GM21381 (cell line): ENCODE measurements at regions not wholly inside any gene's neighbourhood (a gene's known extent, or its start where the extent isn't known, plus 50 kb on each side); places are given as distances from the start of the nearest gene placed in this dataset.

Source experiments
- ATAC-seq: cut with Tn5 transposase; IDR thresholded peaks from one replicate; pipeline ENCODE4 v1.9.1; 2021; ENCODE audit warnings: mild to moderate bottlenecking, moderate library complexity; ENCODE audit not compliant: unreplicated experiment

DNA sequence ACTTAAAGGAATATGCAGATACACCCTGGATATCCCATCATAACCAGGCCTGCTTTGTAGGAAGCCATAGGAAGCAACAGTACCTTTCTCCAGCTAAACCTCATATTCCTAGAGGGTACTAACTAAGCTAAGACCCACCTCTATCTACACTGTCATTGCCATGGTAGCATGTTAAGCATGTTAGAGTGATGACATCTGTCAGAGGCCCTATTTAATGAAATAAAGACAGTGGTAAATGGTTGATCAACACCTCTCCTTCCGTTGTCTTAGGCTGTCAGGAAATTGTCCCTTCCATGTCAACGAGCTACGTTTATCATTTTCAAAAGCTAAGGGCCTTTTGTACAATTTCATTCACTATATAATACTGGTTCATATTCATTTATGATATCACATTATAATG, 251.1 kb upstream of the PSMD7 start:
- ATAC-seq: no peak

DNA sequence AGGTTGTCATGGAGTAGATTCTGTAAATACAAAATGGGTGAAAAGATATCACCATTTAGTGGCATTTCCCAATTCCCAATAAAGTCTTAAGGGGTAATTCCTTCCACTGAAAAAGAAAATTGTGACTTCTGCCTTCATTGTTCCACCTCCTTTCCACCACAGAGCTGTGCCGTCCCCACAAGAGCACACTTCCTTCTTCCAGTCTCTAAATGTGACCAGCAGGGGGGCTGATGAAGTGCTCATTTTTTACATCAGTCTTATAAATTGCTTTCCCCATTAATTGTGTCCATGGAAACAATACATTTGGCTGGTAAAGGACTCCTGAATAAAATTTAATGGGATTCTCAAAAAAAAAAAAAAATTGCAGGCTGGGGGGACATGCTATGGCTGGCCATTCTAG, 260.8 kb upstream of the PSMD7 start:
- no peak for ATAC-seq

DNA sequence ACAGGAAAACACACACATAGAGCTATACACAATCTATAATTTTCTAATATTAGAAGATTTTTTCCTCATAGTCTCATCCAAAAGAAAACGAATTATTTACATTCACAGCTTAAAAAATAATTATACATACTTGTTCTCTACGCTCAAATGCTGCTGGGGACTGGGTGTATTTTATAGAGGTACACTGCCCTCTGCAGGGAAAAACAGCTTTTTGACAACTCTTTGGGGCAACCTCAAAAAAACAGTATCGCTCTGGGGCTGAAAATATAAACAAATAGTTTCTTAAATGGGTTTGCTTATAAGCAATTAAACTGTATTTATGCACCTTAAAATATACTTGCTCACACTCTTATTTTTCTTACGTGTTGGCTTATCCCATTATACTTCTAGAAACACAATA, 261.8 kb upstream of the PSMD7 start:
- no peak for ATAC-seq

DNA sequence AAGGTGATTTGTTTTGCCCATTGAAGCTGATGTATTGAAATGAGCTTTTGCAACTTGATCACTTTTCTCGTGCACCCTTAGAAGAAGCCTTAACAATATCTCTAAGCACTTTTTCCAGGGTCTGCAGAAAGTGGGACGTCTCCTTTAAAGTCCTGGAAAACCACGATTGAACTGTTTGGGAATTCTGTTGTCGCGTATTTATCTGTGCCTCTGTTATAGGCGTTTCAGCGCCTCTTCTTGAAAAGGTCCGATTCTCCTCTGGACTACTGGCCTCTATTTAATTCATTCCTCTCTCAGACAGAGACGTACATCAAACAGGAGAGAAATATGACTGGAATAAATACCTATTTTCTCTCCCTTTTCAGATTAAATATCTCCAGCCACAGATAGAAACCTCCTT, 262.4 kb upstream of the PSMD7 start:
- no peak for ATAC-seq

DNA sequence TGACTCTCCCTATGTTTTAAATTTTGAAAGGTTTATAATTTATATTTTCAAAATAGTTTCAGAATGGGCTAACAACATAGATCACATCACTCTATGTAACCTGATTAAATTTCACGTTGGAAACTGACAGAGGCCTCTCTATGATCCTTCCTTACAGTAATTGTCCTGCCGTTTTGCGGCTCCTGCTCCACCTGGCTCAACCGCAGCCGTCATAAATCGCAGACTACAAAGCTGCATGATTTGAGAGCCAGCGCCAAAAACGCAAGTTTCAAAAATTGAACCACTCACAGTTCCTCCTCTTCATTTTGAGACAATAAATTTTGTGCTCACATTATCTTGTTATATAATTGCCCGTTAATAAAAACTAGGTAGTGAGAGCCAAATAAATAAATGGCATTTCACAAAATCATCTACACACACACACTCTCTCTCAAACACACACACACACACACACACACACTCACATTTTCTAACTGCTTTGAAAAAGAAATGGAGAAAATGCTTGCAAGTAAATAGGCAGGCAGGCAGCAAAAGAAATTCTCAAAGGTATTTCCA, 263.1 kb upstream of the PSMD7 start:
- no peak for ATAC-seq

DNA sequence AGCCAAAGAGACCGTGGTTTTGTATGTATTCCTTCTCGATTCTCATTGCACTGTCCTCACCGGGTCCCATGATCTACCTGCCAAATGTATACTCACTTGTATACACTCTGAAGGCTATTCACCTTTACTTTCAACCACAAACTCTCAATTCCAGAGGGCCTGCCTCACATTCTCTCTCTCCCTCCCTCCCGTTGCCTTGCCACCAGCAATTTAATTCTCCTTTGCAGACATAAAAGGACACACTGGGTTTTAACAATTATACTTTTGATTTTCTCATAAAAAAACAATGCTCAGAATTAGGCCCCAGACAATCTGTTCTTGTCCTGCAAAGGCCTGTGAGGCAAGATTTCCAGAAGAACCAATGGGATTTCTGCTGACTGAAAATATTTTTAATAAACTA, 265.1 kb upstream of the PSMD7 start:
- no peak for ATAC-seq

DNA sequence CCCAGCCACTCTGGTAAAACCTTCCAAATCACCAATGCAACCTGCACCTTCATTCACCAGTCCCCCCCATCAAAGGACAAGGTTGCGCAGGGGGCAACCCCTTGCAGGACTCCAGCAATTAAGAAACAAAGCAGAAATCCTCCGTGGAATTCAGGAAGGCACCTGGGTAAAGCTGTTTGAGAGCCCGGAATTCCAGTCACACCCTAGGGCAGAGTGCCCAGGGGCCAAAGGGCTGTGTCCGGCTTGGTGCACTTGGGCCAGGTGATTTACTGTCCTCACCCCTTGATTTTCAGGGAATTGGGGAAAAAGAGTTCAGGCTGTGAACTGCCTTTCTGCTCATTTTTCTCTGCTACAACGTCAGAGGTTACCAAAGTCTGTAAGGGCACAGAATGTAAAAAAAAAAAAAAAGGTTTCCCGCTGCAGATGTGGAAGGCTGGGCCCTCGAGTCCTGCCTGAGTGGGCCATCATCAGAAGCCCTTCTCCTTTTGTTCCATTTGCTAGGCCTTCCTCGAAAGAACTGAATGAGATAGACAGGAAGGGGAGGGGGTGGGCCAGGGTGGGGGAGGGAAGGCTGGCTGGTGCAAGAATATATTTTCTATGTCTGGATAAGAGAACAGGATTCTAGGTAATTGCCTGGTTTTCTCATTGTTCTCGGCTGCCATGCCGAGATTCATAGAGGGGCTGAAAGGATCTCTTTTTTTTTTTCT, 266.5 kb upstream of the PSMD7 start:
- no peak for ATAC-seq

DNA sequence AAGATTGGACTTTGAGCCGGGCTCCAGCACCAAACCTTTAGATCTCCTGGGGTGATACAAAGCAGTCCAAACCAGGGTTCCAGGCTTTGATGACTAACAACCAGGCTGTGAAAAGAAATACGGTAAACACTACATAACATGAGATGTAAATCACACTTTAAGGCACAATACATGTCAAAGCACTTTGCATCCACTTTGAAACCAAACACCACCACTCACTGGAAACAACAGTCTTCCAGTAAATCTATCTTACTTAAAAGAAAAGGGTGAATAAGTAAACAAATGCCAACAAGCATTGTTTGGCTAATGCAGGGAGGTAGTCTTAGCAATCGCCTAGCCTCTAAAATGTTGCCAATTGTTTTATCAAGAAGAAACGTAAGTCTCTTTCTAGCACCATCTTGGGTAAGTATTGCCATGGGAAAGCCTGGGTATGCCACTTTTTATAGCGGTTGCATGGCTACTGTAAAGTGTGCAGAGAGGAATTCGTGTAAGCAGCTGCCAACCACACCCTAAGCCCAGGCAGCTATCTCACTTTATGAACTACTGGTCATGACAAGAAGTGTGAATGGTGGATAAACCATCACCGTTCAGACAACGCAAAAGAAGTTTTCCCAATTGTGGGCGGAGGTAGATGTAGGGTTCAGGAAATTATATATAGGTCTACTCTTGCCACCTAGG, 267.4 kb upstream of the PSMD7 start:
- ATAC-seq: no peak

DNA sequence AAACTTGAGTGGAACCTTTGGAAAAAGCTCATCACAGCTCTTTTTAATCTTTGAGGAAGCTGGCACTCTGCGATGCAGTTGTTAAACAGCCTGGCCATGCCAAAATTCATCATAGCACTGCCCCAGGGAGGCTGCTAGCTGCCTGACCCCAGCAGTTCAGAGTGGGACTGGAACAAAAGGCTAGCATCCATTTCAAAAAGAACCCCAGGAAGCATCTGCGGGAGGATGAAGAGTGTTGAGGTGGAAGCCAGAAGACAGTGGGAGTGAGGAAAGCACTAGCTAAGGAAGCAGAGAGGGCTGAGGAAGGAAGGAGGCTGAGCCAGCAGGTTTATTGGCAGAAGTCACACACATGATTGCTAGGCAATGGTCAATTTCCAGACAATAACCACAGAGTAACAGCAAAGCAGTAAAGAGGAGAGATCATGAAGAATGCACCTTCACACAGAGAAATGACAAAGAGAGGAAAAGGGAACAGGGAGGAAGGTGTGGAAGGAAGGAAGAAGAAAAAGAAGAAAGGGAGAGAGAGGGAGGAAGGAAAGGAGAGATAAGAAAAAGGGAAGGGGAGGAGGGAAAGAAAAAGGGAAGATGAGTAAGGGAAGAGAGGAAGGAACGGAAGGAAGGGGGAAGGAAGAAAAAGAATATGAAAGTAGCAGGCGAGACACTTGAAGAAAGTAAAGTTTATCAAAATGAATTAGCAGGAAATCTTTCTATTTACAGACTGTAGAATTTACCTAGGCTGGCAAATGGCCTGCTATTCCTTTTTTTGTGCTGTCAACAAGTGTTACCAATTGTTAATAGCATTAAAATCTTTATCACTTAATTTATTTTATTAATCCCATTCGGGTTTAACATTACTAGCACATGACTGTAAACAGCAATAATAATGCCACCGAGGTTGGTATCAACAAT, 270.0 kb upstream of the PSMD7 start:
- ATAC-seq: no peak

DNA sequence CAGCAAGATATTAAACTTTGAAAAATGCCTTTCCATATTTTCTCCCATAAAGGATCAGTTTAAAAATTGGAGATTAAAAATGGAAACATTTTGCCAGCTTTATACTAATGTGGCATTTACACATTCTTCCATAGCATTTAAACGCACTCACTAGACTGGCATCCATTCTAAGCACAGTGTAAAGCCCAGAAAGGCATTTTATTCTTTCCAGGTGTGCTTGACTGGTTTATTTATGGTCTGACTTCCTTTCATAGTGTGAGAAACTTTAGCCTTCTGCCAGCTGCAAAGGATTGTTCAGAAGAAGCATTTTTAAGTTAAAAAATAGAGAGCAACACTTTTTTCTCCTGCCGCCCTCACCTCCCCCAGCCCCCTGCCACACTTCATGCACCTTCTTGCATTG, 271.7 kb upstream of the PSMD7 start:
- no peak for ATAC-seq

DNA sequence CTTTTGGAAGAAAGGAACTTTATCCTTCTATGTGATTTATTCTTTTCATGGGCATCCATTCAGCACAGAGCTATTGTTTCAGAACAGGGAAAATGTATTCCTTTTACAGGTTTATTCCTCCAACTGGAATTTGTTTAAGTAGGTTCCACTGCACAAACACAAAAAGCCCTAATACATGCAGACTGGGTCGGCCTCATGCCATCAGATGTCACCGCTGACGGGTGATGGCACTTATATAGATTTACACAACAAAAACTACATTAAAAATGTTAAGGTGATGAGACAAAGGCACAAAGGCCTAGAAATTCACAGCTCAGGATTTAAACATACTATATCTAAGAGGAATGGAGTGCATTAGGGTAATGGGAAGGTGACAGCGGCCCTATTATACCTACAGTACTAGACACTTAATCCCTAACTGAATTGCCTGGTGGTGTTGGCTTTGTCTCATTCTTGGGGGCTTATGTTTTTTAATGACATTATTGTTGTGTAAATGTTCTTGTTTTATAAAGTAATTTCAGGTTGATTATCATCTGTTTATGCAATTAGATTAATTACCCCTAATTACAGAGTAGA, 276.4 kb upstream of the PSMD7 start:
- ATAC-seq: no peak

DNA sequence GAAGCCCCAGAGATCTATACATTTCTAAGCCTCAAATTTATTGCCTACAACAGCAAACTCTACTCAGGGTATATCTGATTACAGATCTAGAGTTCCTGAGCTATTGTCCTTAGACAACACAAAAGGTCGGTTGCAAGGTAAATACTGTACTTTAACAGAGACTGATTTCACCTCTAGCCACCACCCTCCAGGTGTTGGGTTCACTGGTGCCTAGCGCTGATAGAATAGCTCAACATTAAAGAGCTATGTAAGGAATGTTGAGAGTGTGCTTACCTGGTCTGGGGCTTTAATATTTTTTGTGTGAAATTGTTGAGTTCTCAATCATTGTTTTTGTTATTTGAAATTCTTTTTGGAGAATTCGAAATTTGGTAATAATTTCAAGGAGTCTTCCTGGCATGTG, 277.0 kb upstream of the PSMD7 start:
- no peak for ATAC-seq

DNA sequence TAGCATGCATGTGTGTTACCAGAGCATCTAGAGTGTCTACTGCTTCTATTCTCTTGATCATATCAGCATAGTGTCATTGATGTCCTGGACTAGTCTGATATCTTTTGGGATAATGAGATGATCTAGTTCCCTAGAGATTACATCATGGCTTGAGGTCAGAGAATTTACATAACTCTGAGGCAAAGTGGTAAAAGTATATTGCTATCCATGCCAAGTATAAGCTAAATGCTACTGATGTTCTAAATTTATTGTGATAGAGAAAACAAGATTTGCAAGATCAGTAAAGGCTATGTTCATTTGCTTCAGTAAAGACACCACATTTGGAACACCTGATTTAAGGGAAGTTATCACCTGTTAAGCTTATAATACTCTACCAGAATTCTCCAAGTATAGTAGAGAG, 280.7 kb upstream of the PSMD7 start:
- ATAC-seq: no peak

DNA sequence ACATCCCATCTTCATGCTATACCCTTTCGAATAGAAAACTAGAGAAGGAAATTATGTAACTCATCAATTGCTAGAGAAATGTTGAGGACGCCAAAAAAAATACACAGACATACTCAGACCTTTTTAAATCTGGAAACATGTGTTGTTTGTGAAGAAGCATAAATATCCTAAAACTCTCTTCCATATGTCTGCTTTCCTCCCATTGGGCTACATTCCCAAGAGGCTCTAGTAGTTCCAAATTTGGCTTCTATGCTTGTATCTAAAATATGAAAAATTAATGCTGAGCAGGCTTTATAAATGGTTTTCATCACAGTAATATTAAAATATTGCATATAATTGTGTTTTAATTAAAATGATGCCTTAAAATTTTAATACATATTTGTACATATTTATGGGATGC, 297.9 kb upstream of the PSMD7 start:
- ATAC-seq: no peak

DNA sequence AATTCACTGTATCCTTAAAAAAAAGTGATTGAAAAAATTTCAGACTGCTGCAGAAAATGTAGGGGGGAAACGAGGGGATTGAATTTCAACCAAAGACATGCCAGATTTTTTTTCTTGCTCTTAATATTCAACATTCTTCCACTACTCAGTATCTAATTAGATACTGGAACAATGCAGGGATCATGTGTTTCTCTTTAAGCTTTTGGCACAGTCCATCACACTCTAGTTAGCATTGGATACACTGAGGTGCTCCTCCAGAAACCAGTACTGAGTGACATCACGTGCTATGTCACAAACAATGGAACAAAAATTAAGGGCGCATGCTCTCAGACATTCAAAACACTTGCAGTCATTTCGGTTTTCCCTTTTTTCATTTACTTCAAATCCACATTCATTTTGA, 298.6 kb upstream of the PSMD7 start:
- no peak for ATAC-seq

DNA sequence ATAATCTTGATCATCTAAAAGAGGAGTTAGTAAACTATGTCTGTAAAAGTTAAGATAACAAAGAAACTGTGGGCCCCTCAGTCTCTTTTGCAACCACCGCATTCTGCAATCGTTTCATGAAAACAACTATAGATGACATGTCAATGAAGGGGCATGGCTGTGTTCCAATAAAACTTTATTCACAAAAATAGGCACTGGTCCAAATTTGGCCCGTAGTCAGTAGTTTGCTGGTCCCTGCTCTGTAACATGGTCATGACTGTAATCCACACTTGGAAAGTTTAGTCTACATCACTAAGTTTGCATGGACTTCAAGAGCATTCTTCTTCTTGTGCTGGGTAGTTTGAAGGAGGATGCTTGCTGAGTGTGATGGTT, 299.3 kb upstream of the PSMD7 start:
- no peak for ATAC-seq

DNA sequence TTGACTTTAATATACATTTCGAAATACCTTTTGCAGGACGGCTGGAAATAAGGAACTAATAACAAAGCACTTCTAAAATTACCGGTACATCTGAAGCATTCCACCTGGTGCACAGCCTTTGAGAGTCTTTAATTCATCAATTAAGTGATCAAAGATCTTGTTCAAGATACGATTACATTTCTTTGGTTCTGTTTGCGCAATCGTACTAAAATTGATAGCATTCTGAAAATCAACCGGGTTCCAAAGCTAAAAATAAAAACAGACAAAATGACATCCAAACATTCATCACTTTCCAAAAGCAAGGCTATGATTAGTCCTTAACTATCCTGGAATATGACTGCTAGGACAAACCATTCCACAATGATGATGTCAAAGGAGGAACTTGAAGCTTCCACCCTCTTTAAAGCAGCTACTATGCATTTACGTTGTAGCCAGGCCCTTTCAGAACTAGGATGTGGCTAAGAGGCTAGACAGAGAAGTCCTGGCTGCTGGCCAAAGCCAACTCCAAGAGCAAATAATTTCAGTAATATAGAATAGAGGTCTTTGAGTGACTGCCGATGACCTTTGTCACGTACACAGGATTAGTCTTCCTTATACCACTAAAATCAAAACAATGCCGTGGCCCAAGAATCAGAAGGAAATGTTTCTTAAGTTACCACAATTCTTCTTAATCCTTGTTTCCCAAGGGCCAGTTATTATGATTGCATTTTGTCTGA, 299.8 kb upstream of the PSMD7 start:
- no peak for ATAC-seq

DNA sequence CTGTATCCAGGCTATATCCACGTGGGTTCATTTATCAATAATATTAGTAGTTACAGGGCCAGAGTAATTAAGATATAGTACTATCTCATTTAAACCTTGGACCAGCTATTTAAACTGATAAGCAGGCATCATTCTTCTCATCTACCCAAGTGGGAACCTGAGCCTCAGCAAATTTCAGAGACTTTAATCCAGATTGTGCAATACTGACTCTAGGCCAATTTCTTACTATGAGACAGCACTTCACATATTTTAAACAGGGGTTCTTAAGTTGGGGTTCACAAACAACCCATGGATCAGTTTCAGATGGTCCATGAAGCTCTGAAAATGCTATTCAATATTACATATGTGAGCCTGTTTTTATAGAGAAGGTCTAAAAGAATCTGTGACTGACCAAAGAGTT, 302.7 kb upstream of the PSMD7 start:
- no peak for ATAC-seq

DNA sequence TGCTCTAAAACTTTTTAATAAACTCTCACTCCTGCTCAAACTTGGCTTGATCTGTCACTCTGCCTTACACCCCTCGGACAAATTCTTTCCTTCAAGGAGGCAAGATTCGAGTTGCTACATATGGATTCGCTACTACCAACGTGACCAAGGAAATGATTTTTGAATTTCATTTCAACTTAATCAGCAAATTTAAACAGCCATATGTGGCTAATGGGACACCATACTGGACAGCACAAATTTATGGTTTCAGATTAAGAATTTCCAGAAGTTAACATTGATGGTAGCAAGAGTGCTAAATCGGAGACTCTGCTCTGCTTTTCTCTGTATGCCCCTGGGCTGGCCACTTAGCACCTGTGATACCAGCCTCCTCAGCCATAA, 318.2 kb upstream of the PSMD7 start:
- ATAC-seq: no peak

DNA sequence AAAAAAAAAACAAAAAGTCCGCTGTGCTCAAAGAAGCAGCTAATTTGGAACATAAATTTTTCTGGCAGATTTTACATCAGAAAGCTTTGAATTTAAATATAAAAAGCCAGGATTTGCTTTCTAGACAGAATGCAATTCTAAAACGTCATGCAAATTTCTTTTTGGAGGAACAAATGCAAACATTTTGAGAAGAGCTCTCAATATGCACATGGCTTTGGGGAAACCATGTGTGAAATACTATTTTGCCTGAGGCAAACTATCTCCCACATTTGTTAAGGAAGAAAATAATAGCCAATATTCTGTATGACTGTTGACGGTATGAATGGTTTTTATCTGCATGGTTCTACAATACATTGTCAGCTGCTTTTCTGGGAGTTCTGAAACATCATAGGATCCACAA, 320.0 kb upstream of the PSMD7 start:
- no peak for ATAC-seq

DNA sequence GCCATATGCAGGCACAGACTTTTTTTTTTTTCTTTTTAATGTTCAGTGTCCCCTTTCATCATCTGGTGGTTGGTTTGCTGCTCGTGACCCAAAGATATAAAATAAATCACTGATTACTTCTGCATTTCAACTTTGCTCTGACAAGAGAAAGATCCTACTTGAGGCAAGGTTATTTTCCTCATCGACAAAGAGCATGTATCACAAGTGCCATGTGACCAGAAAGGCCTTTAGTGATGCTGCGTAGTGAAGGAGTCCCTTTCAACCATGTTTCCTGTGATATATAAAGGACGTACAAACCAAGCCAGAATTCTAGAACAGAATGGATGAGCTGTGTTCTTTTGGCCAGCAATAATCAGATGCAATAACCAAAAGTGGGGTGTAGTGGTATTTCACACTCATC, 323.4 kb upstream of the PSMD7 start:
- no peak for ATAC-seq
